CD14-positive monocyte (primary cell): ENCODE measurements at regions not wholly inside any gene's neighbourhood (a gene's known extent, or its start where the extent isn't known, plus 50 kb on each side); places are given as distances from the start of the nearest gene placed in this dataset.

Experiments used
- DNase-seq, 3 donors: peaks; one replicate each; pipeline ENCODE4 v3.0.0-alpha.2; 2011 to 2022
- H2AFZ ChIP-seq: 2 replicates; pipeline ENCODE4 v1.6.0; 2012; ENCODE audit warnings: mild to moderate bottlenecking, low read depth, low read length, inconsistent platforms; ENCODE audit not compliant: insufficient read depth, poor library complexity, severe bottlenecking
- H3K27ac ChIP-seq, 2 donors: 1 replicate in 1 of 2; 2 replicates in 1 of 2; pipeline ENCODE4 v1.5.1; 2012 to 2013; ENCODE audit warnings: low read length in 2 of 2, control low read depth in 1 of 2, inconsistent platforms in 1 of 2, low read depth in 1 of 2, mild to moderate bottlenecking in 1 of 2
- H3K27me3 ChIP-seq, 2 donors: one replicate each; pipeline versions ENCODE4 v1.6.0 to v1.6.1; 2011 to 2013; ENCODE audit warnings: low read length in 2 of 2; ENCODE audit not compliant: control insufficient read depth in 2 of 2, insufficient read depth in 2 of 2
- H3K36me3 ChIP-seq, 2 donors: replicated peaks in 1 of 2; 1 replicate in 1 of 2; 2 replicates in 1 of 2; pipeline versions ENCODE4 v1.5.1 to v1.6.1; 2012 to 2013; ENCODE audit warnings: low read length in 2 of 2, control low read depth in 1 of 2, inconsistent platforms in 1 of 2, mild to moderate bottlenecking in 1 of 2; ENCODE audit not compliant: insufficient read depth in 2 of 2, control insufficient read depth in 1 of 2
- H3K4me1 ChIP-seq, 2 donors: 1 replicate in 1 of 2; 2 replicates in 1 of 2; pipeline versions ENCODE4 v1.5.1 to v1.6.1; 2012 to 2013; ENCODE audit warnings: low read length in 2 of 2, control low read depth in 1 of 2, inconsistent platforms in 1 of 2, mild to moderate bottlenecking in 1 of 2, moderate library complexity in 1 of 2; ENCODE audit not compliant: insufficient read depth in 2 of 2, control insufficient read depth in 1 of 2
- H3K4me2 ChIP-seq: replicated peaks from 2 replicates; pipeline ENCODE3; 2012; ENCODE audit warnings: low read length, moderate library complexity, mild to moderate bottlenecking; ENCODE audit not compliant: poor library complexity, severe bottlenecking; ENCODE audit errors: extremely low read depth
- H3K4me3 ChIP-seq, 3 experiments: fragments of 200-600 bp in 1 of 3; sonication (generic) in 1 of 3; replicated peaks in 1 of 3; 1 replicate in 2 of 3; 2 replicates in 1 of 3; pipeline ENCODE4 v1.5.1; 2011 to 2013; ENCODE audit warnings: low read length in 3 of 3, mild to moderate bottlenecking in 3 of 3, control low read depth in 2 of 3, low read depth in 2 of 3, inconsistent platforms in 1 of 3, moderate library complexity in 1 of 3
- H3K79me2 ChIP-seq: 2 replicates; pipeline ENCODE4 v1.6.0; 2012; ENCODE audit warnings: mild to moderate bottlenecking, control low read depth, inconsistent platforms, low read length, moderate library complexity; ENCODE audit not compliant: insufficient read depth
- H3K9ac ChIP-seq: 2 replicates; pipeline ENCODE4 v1.6.0; 2017; ENCODE audit warnings: low read length, mild to moderate bottlenecking; ENCODE audit not compliant: insufficient read depth, poor library complexity, severe bottlenecking
- H3K9me3 ChIP-seq, 2 donors: replicated peaks in 1 of 2; 1 replicate in 1 of 2; 2 replicates in 1 of 2; pipeline versions ENCODE4 v1.5.1 to v1.6.1; 2012 to 2013; ENCODE audit warnings: low read length in 2 of 2, control low read depth in 1 of 2; ENCODE audit not compliant: control insufficient read depth in 1 of 2, insufficient read depth in 1 of 2
- H4K20me1 ChIP-seq: 2 replicates; pipeline ENCODE4 v1.6.0; 2012; ENCODE audit warnings: mild to moderate bottlenecking, low read length, control low read depth, moderate library complexity; ENCODE audit not compliant: insufficient read depth
- H3K27ac Mint-ChIP-seq, 7 donors: one replicate each; pipeline ENCODE4 v1.8.0; 2020; ENCODE audit warnings: mild to moderate bottlenecking in 7 of 7, mixed read lengths in 7 of 7, moderate library complexity in 6 of 7, inconsistent platforms in 2 of 7
- H3K27me3 Mint-ChIP-seq, 3 donors: one replicate each; pipeline ENCODE4 v1.8.0; 2021 to 2022; ENCODE audit warnings: low read depth in 3 of 3, mild to moderate bottlenecking in 3 of 3, mixed read lengths in 3 of 3, moderate library complexity in 3 of 3, inconsistent platforms in 1 of 3
- H3K36me3 Mint-ChIP-seq, 2 donors: one replicate each; pipeline ENCODE4 v1.8.0; 2020; ENCODE audit warnings: mixed read lengths in 2 of 2, inconsistent platforms in 1 of 2, mild to moderate bottlenecking in 1 of 2
- H3K4me1 Mint-ChIP-seq: one replicate; pipeline ENCODE4 v1.8.0; 2020; ENCODE audit warnings: mild to moderate bottlenecking, mixed read lengths
- H3K4me3 Mint-ChIP-seq, 2 donors: one replicate each; pipeline ENCODE4 v1.8.0; 2020; ENCODE audit warnings: mild to moderate bottlenecking in 2 of 2, mixed read lengths in 2 of 2, moderate library complexity in 1 of 2
- H3K9me3 Mint-ChIP-seq, 7 donors: one replicate each; pipeline ENCODE4 v1.8.0; 2020 to 2022; ENCODE audit warnings: mixed read lengths in 7 of 7, mild to moderate bottlenecking in 6 of 7, moderate library complexity in 6 of 7, inconsistent platforms in 2 of 7
- CTCF ChIP-seq: fragments of 200-600 bp; IDR thresholded peaks from one replicate; pipeline ENCODE4 v1.8.0; 2022; ENCODE audit warnings: antibody characterized with exemption, mild to moderate bottlenecking
- WGBS: methylation state at CpG from one replicate; pipeline ENCODE4 v1.1.5; 2013; ENCODE audit warnings: missing lambda C conversion rate; ENCODE audit not compliant: insufficient coverage; 5-methylcytosine and 5-hydroxymethylcytosine counted together
- intact Hi-C, 2 donors: fragments of 100-400 bp; cut with micrococcal nuclease; formaldehyde crosslinking; loops; one replicate each; pipeline versions ENCODE4 v1.15.0 to v1.15.1; 2023

GRCh38 chr4:27154706-27155105 lies 294.1 kb downstream of the STIM2 start:
- Histone ChIP-seq H2AFZ (no peak overlapping the region), H4K20me1 (no peaks in the 10 kb centered on the region), H3K27me3 (no peaks in the 10 kb centered on the region), H3K4me2 (no peak overlapping the region), H3K36me3 (no peaks in the 10 kb centered on the region), H3K4me3 (no peak overlapping the region), H3K27ac (no peak overlapping the region), H3K79me2 (no peaks in the 10 kb centered on the region), H3K9me3 (no peaks in the 10 kb centered on the region), H3K4me1 (no peaks in the 10 kb centered on the region), H3K9ac (no peak overlapping the region)
- H3K27ac Mint-ChIP-seq = no peak overlapping the region
- no peak for TF ChIP-seq CTCF
- intact Hi-C loops = no loop called here
- no peaks in the 10 kb centered on the region for H3K4me1 Mint-ChIP-seq
- peaks cover 0 to 4% (median 0%) of the 10 kb centered on the region in 3 donors for H3K27me3 Mint-ChIP-seq
- 0% methylated on average over 1 of the region's 3 CpGs for WGBS
- H3K36me3 Mint-ChIP-seq = no peaks in the 10 kb centered on the region
- no peak for DNase-seq
- H3K4me3 Mint-ChIP-seq = no peak overlapping the region
- peaks cover 0 to 7% (median 0%) of the 10 kb centered on the region in 7 donors for H3K9me3 Mint-ChIP-seq

- Histone ChIP-seq H3K4me2 (no peak overlapping the region), H3K36me3 (no peaks in the 10 kb centered on the region), H2AFZ (no peak overlapping the region), H3K79me2 (no peaks in the 10 kb centered on the region), H3K27me3 (no peaks in the 10 kb centered on the region), H3K9me3 (no peaks in the 10 kb centered on the region), H3K4me3 (no peak overlapping the region), H3K9ac (no peak overlapping the region), H3K27ac (no peak overlapping the region), H4K20me1 (no peaks in the 10 kb centered on the region), H3K4me1 (no peaks in the 10 kb centered on the region)
- peaks cover 1 to 3% (median 2%) of the 10 kb centered on the region in 3 donors for H3K27me3 Mint-ChIP-seq
- H3K36me3 Mint-ChIP-seq = no peaks in the 10 kb centered on the region
- H3K9me3 Mint-ChIP-seq = peaks cover 0 to 2% (median 0%) of the 10 kb centered on the region in 7 donors
- no peak overlapping the region for H3K27ac Mint-ChIP-seq
- intact Hi-C loops = no loop called here
- H3K4me3 Mint-ChIP-seq = no peak overlapping the region
- WGBS = 86% methylated on average over 1 of the region's 4 CpGs
- no peak for TF ChIP-seq CTCF
- no peak for DNase-seq
- H3K4me1 Mint-ChIP-seq = no peaks in the 10 kb centered on the region
Observed at GRCh38 chr4:27161191-27161590, 300.6 kb downstream of the STIM2 start.
